ENCODE measurements at regions not wholly inside any gene's neighbourhood (a gene's known extent, or its start where the extent isn't known, plus 50 kb on each side); places are given as distances from the start of the nearest gene placed in this dataset.
"Not testable (repeated sequence)": the region's sequence is repeated elsewhere in the genome, so short reads cannot be mapped to it uniquely, and the experiment has no call there.

GRCh38 chr4:16411501-16412085 is 185.3 kb upstream of the TAPT1 start:
- H3K36me3 ChIP-seq: no peaks in the 10 kb centered on the region
- DNase-seq (ENCODE audit: low spot score) (no peak), ATAC-seq (ENCODE audit: insufficient number of reproducible peaks, low FRiP score, low read depth) (no peak)
- H3K27me3 ChIP-seq (replicated peaks; ENCODE audit: insufficient read depth): no peaks in the 10 kb centered on the region
- H3K4me1 ChIP-seq (ENCODE audit: control insufficient read depth in 1 of 2, low read depth in 2 of 2): no peaks in the 10 kb centered on the region
- TF ChIP-seq CTCF (IDR thresholded peaks at IDR 0.05): no peak
- H3K9me3 ChIP-seq: no peaks in the 10 kb centered on the region
- H3K4me3 ChIP-seq: no peak overlapping the region
- no peak overlapping the region for H3K27ac ChIP-seq

- not testable (repeated sequence) for H3K4me3 ChIP-seq; H3K36me3 ChIP-seq; DNase-seq (ENCODE audit: low spot score); H3K27ac ChIP-seq; H3K27me3 ChIP-seq (replicated peaks; ENCODE audit: insufficient read depth); H3K9me3 ChIP-seq; H3K4me1 ChIP-seq (ENCODE audit: control insufficient read depth in 1 of 2, low read depth in 2 of 2); ATAC-seq (ENCODE audit: insufficient number of reproducible peaks, low FRiP score, low read depth)
Observed at GRCh38 chr4:16393216-16393615, 166.9 kb upstream of the TAPT1 start.

GRCh38 chr4:16391196-16391595 is 164.9 kb upstream of the TAPT1 start:
- Histone ChIP-seq H3K27ac (no peak overlapping the region), H3K9me3 (no peaks in the 10 kb centered on the region), H3K27me3 (replicated peaks; ENCODE audit: insufficient read depth) (no peaks in the 10 kb centered on the region), H3K4me3 (no peak overlapping the region), H3K4me1 (ENCODE audit: control insufficient read depth in 1 of 2, low read depth in 2 of 2) (no peaks in the 10 kb centered on the region), H3K36me3 (no peaks in the 10 kb centered on the region)
- no peak for ATAC-seq (ENCODE audit: insufficient number of reproducible peaks, low FRiP score, low read depth)
- no peak for DNase-seq (ENCODE audit: low spot score)
- no peak for TF ChIP-seq CTCF (IDR thresholded peaks at IDR 0.05)

GRCh38 chr4:16387448-16387847 is 161.2 kb upstream of the TAPT1 start:
- H3K27me3 ChIP-seq (replicated peaks; ENCODE audit: insufficient read depth): no peaks in the 10 kb centered on the region
- H3K27ac ChIP-seq: no peak overlapping the region
- no peaks in the 10 kb centered on the region for H3K36me3 ChIP-seq
- ATAC-seq (ENCODE audit: insufficient number of reproducible peaks, low FRiP score, low read depth): no peak
- no peaks in the 10 kb centered on the region for H3K4me1 ChIP-seq (ENCODE audit: control insufficient read depth in 1 of 2, low read depth in 2 of 2)
- no peak overlapping the region for H3K4me3 ChIP-seq
- TF ChIP-seq CTCF (IDR thresholded peaks at IDR 0.05): no peak
- H3K9me3 ChIP-seq: no peaks in the 10 kb centered on the region
- no peak for DNase-seq (ENCODE audit: low spot score)

GRCh38 chr4:16386711-16387320 is 160.5 kb upstream of the TAPT1 start:
- H3K9me3 ChIP-seq: no peaks in the 10 kb centered on the region
- DNase-seq (ENCODE audit: low spot score) (no peak), ATAC-seq (ENCODE audit: insufficient number of reproducible peaks, low FRiP score, low read depth) (no peak)
- H3K27me3 ChIP-seq (replicated peaks; ENCODE audit: insufficient read depth): no peaks in the 10 kb centered on the region
- H3K27ac ChIP-seq: no peak overlapping the region
- TF ChIP-seq CTCF (IDR thresholded peaks at IDR 0.05): no peak
- H3K4me1 ChIP-seq (ENCODE audit: control insufficient read depth in 1 of 2, low read depth in 2 of 2): no peaks in the 10 kb centered on the region
- no peak overlapping the region for H3K4me3 ChIP-seq
- no peaks in the 10 kb centered on the region for H3K36me3 ChIP-seq

- Histone ChIP-seq H3K36me3 (no peaks in the 10 kb centered on the region), H3K27ac (no peak overlapping the region), H3K4me3 (no peak overlapping the region), H3K27me3 (replicated peaks; ENCODE audit: insufficient read depth) (no peaks in the 10 kb centered on the region), H3K9me3 (no peaks in the 10 kb centered on the region), H3K4me1 (ENCODE audit: control insufficient read depth in 1 of 2, low read depth in 2 of 2) (no peaks in the 10 kb centered on the region)
- ATAC-seq (ENCODE audit: insufficient number of reproducible peaks, low FRiP score, low read depth) (no peak), DNase-seq (ENCODE audit: low spot score) (no peak)
- no peak for TF ChIP-seq CTCF (IDR thresholded peaks at IDR 0.05)
Observed at GRCh38 chr4:16384576-16384975, 158.3 kb upstream of the TAPT1 start.

Data from thoracic aorta (tissue), 2 donors.